GM21423 (cell line): ENCODE measurements at regions not wholly inside any gene's neighbourhood (a gene's known extent, or its start where the extent isn't known, plus 50 kb on each side); places are given as distances from the start of the nearest gene placed in this dataset.
"Not testable (repeated sequence)": the region's sequence is repeated elsewhere in the genome, so short reads cannot be mapped to it uniquely, and the experiment has no call there.

ENCODE experiments used
- ATAC-seq: cut with Tn5 transposase; IDR thresholded peaks from one replicate; pipeline ENCODE4 v1.9.1; 2021; ENCODE audit warnings: mild to moderate bottlenecking, moderate library complexity; ENCODE audit not compliant: unreplicated experiment

GRCh38 chr2:43004879-43005244, 212.5 kb upstream of the HAAO start:
- no peak for ATAC-seq

- not testable (repeated sequence) for ATAC-seq
Measured at GRCh38 chr2:43004126-43004865, 211.9 kb upstream of the HAAO start.

GRCh38 chr2:43003702-43004101, 211.3 kb upstream of the HAAO start:
- ATAC-seq = no peak

- no peak for ATAC-seq
Measured at GRCh38 chr2:43001787-43002468, 209.5 kb upstream of the HAAO start.

- no peak for ATAC-seq
Measured at GRCh38 chr2:43001055-43001378, 208.6 kb upstream of the HAAO start.

- no peak for ATAC-seq
Measured at GRCh38 chr2:43000242-43001054, 208.1 kb upstream of the HAAO start.

- no peak for ATAC-seq
Measured at GRCh38 chr2:42999856-43000241, 207.5 kb upstream of the HAAO start.

- no peak for ATAC-seq
Measured at GRCh38 chr2:42999391-42999841, 207.0 kb upstream of the HAAO start.

- ATAC-seq = no peak
Measured at GRCh38 chr2:42998721-42999120, 206.3 kb upstream of the HAAO start.

GRCh38 chr2:42996528-42996927, 204.1 kb upstream of the HAAO start:
- no peak for ATAC-seq

GRCh38 chr2:42995752-42996422, 203.5 kb upstream of the HAAO start:
- no peak for ATAC-seq

GRCh38 chr2:42989283-42990081, 197.1 kb upstream of the HAAO start:
- ATAC-seq = not testable (repeated sequence)

GRCh38 chr2:42988055-42988454, 195.7 kb upstream of the HAAO start:
- not testable (repeated sequence) for ATAC-seq

- ATAC-seq = no peak
Measured at GRCh38 chr2:42987112-42987922, 194.9 kb upstream of the HAAO start.

GRCh38 chr2:42984617-42985016, 192.2 kb upstream of the HAAO start:
- no peak for ATAC-seq

GRCh38 chr2:42984081-42984480, 191.7 kb upstream of the HAAO start:
- ATAC-seq = no peak

GRCh38 chr2:42980764-42981416, 188.5 kb upstream of the HAAO start:
- no peak for ATAC-seq

- ATAC-seq = no peak
Measured at GRCh38 chr2:42979870-42980763, 187.7 kb upstream of the HAAO start.
